MG63 (cell line): ENCODE measurements at regions not wholly inside any gene's neighbourhood (a gene's known extent, or its start where the extent isn't known, plus 50 kb on each side); places are given as distances from the start of the nearest gene placed in this dataset.

Experiments used
- DNase-seq: peaks from one replicate; pipeline ENCODE4 v3.0.0-alpha.2; 2020
- H3K27me3 ChIP-seq: fragments of 250-450 bp; sonication (Bioruptor Pico); 2 replicates; pipeline ENCODE4 v1.5.1; 2020; ENCODE audit warnings: mild to moderate bottlenecking, moderate library complexity
- H3K36me3 ChIP-seq: fragments of 250-450 bp; sonication (Bioruptor Pico); 2 replicates; pipeline ENCODE4 v1.5.1; 2020; ENCODE audit warnings: mild to moderate bottlenecking, moderate library complexity
- H3K4me3 ChIP-seq: fragments of 250-450 bp; sonication (Bioruptor Pico); 2 replicates; pipeline ENCODE4 v1.5.1; 2020; ENCODE audit warnings: mild to moderate bottlenecking, moderate library complexity
- H3K9me3 ChIP-seq: fragments of 250-450 bp; sonication (Bioruptor Pico); 2 replicates; pipeline ENCODE4 v1.5.1; 2020; ENCODE audit warnings: mild to moderate bottlenecking, moderate library complexity

DNA sequence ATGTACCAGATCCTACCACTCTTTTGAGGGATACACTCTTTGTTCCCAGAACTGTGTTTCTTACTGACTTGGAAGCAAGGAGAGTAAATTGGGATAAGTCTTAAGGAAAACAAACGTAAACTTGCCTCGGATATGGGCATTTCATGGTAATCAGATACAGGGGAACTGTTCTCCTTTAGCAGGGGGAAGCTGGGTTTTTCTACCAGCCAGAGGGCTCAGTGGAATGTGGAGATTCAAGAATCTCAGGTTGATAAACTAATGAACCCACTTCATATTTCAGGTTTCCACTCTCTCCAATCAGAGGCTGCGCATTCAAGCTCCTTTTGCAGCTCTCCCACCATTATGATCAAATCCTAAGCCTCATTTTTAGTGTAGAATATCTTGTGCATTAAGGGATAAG, 676.5 kb upstream of the FSHR start:
- no peak overlapping the region for H3K4me3 ChIP-seq
- no peaks in the 10 kb centered on the region for H3K9me3 ChIP-seq
- no peaks in the 10 kb centered on the region for H3K27me3 ChIP-seq
- DNase-seq = no peak
- no peaks in the 10 kb centered on the region for H3K36me3 ChIP-seq

GRCh38 chr2:49827366-49827765, 673.1 kb upstream of the FSHR start:
- Histone ChIP-seq H3K4me3 (no peak overlapping the region), H3K9me3 (no peaks in the 10 kb centered on the region), H3K27me3 (no peaks in the 10 kb centered on the region), H3K36me3 (no peaks in the 10 kb centered on the region)
- no peak for DNase-seq

DNA sequence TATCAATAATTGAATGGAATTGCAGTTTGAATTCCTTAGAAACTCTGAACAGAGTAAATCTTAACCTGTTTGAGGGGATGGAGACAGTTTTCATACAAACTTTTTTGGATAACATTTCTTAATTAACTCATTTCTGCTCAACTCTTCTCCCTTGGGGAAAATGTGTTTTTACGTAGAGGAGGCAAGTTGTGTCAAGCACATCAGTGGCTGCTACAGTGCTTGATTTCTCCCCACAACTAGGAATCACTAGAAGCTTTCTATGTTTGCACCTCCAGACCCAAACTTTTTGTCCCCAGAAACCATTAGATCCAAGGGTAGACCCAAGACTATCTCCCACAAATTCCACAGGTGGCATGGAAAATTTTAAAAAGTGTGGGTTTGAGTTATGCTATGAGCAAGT, 658.9 kb upstream of the FSHR start:
- DNase-seq = no peak
- Histone ChIP-seq H3K36me3 (no peaks in the 10 kb centered on the region), H3K27me3 (no peaks in the 10 kb centered on the region), H3K9me3 (no peaks in the 10 kb centered on the region), H3K4me3 (no peak overlapping the region)

DNA sequence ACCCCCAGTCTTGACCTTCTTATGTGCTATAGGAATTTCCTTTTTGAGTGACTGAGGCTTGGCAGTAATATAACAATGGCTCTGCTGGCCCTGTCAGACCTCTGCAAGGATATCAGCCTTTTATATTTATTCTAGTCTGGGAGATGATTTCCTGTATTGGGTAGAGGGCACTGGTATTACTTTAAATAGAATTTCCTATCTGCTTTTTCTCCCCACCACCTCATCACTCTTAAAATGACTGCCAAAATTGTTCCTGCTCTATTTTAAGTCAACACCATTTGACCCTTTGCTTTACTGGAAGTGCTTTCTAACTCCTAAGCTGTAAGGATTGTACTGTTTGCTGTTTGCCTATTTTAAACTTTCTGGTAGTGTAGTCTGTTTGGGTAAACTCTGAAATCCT, 658.4 kb upstream of the FSHR start:
- Histone ChIP-seq H3K4me3 (no peak overlapping the region), H3K36me3 (no peaks in the 10 kb centered on the region), H3K9me3 (no peaks in the 10 kb centered on the region), H3K27me3 (no peaks in the 10 kb centered on the region)
- DNase-seq = no peak

DNA sequence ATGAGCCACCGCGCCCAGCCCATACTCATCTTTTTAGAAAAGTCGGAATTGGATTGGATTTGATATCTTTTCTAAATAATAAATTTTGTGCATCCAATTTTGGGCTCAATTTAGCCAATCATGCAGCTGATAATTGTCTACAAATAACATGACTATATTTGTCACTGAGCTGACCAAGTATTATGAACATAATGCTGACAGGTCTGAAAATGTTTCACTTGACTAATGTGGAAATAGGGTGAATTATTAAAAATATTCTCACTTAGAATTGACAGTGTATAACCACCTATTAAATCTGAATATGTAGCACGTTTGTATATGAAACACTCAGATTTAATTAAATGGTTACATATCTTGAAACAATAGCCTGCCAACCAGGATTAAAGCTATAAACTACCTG, 657.2 kb upstream of the FSHR start:
- Histone ChIP-seq H3K36me3 (no peaks in the 10 kb centered on the region), H3K27me3 (no peaks in the 10 kb centered on the region), H3K9me3 (no peaks in the 10 kb centered on the region), H3K4me3 (no peak overlapping the region)
- no peak for DNase-seq

- no peaks in the 10 kb centered on the region for H3K27me3 ChIP-seq
- no peaks in the 10 kb centered on the region for H3K36me3 ChIP-seq
- no peak for DNase-seq
- no peak overlapping the region for H3K4me3 ChIP-seq
- no peaks in the 10 kb centered on the region for H3K9me3 ChIP-seq
Measured at GRCh38 chr2:49807689-49808088, 653.4 kb upstream of the FSHR start.

- DNase-seq = no peak
- H3K4me3 ChIP-seq = no peak overlapping the region
- no peaks in the 10 kb centered on the region for H3K27me3 ChIP-seq
- no peaks in the 10 kb centered on the region for H3K36me3 ChIP-seq
- H3K9me3 ChIP-seq = no peaks in the 10 kb centered on the region
Measured at GRCh38 chr2:49804111-49804510, 649.8 kb upstream of the FSHR start.

DNA sequence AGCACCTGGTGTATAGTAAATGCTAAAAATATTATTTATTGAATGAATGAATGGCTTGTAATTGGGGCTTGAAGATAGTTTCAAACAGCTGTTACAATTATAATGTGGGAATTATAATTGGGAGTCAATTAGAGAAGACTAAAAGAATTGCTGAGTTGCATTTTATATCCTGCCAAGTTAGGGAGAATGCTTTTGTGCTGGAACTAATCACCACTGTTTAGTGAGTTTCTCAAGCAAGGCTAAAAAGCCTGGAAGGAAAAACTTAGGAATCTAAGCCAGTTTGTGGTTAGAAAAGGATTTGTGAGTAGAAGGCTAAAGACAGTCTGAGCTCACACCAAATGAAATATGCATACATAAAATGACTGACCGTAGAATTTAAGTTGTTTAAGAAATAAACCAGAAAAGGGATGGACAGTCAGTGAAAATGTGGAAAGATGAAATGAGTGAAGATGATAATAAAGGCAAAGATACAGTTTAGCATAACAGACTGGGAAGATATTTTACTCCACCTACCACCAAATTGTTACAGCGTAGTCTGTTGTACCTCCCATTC, 647.7 kb upstream of the FSHR start:
- no peaks in the 10 kb centered on the region for H3K27me3 ChIP-seq
- H3K4me3 ChIP-seq = no peak overlapping the region
- no peak for DNase-seq
- no peaks in the 10 kb centered on the region for H3K36me3 ChIP-seq
- no peaks in the 10 kb centered on the region for H3K9me3 ChIP-seq

GRCh38 chr2:49798570-49798969, 644.3 kb upstream of the FSHR start:
- no peak for DNase-seq
- H3K27me3 ChIP-seq = no peaks in the 10 kb centered on the region
- no peak overlapping the region for H3K4me3 ChIP-seq
- H3K9me3 ChIP-seq = no peaks in the 10 kb centered on the region
- H3K36me3 ChIP-seq = no peaks in the 10 kb centered on the region

DNA sequence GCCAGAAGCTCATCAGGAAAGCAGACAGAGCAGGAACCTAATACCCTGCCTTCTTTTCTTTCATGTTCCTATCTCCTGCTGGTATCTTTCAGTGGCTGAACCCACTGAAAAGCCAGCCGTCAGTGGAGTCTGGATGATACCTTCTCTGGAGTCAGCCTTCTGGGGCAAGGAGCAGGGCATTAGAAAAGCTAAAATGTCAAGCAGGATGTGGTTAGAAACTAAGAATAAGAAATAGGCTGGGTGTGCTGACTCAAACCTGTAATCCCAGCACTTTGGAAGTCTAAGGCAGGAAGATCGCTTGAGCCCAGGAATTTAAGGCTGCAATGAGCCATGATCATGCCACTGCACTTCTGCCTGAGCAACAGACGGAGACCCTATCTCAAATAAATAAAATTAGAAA, 642.0 kb upstream of the FSHR start:
- Histone ChIP-seq H3K27me3 (no peaks in the 10 kb centered on the region), H3K36me3 (no peaks in the 10 kb centered on the region), H3K4me3 (no peak overlapping the region), H3K9me3 (no peaks in the 10 kb centered on the region)
- DNase-seq = no peak

DNA sequence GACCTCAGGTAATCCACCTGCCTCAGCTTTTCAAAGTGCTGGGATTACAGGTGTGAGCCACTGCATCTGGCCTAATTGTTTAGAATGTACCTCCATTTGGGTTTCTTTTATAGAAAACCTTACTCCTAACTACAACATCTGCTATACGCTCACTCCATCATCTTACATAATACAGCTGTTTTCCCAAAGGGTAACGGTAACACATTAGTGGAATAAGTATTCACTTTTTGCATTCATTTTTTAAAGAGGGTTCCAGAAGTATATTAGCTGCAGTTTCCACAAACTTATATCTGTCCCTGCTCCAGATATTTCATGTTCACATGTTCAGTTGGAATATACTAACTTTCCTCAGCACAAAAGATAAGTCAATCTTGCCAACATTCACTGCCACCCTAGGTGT, 640.1 kb upstream of the FSHR start:
- H3K27me3 ChIP-seq = no peaks in the 10 kb centered on the region
- no peaks in the 10 kb centered on the region for H3K9me3 ChIP-seq
- DNase-seq = no peak
- H3K4me3 ChIP-seq = no peak overlapping the region
- H3K36me3 ChIP-seq = no peaks in the 10 kb centered on the region

DNA sequence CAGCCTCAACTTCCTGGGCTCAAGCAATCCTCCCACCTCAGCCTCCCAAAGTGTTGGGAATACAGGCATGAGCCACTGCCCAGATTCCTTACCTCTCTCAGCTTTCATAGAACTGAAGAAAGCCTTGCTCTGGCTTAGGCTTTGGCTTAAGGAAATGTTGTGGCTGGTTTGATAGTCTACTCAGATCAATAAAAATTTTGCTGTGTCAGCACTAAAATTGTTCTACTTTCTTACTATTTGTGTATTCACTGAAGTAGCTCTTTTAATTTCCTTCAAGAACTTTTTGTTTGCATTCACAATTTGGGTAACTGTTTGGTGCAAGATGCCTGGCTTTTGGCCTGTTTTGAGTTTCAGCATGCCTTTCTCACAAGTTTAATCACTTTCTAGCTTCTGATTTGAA, 634.0 kb upstream of the FSHR start:
- Histone ChIP-seq H3K9me3 (no peaks in the 10 kb centered on the region), H3K27me3 (no peaks in the 10 kb centered on the region), H3K36me3 (no peaks in the 10 kb centered on the region)

DNA sequence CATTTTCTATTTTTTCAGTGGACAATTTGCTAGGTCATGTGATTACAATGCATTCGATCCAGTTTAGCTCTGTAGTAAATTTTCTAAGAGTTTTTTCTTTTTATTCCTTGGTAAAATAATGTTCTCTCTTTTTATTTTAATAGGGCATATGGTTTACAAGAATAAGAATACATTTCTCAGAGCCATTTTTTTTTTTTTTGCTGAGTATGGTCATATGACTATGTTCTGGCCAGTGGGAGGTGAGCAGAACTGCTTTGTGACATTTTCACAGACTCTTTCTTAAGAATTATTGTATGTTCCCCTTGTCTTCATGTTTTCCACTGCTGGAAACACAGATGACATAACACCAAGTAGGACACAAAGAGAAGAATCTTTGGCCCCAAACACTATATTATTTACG, 626.6 kb upstream of the FSHR start:
- no peaks in the 10 kb centered on the region for H3K27me3 ChIP-seq
- no peak overlapping the region for H3K4me3 ChIP-seq
- no peak for DNase-seq
- H3K9me3 ChIP-seq = no peaks in the 10 kb centered on the region
- H3K36me3 ChIP-seq = no peaks in the 10 kb centered on the region

More for the DNA sequence above, 634.0 kb upstream of the FSHR start:
- no peak overlapping the region for H3K4me3 ChIP-seq
- no peak for DNase-seq

GRCh38 chr2:49772299-49772970, 618.1 kb upstream of the FSHR start:
- H3K9me3 ChIP-seq = no peaks in the 10 kb centered on the region
- H3K36me3 ChIP-seq = no peaks in the 10 kb centered on the region
- no peaks in the 10 kb centered on the region for H3K27me3 ChIP-seq
- DNase-seq = no peak
- H3K4me3 ChIP-seq = no peak overlapping the region

- no peaks in the 10 kb centered on the region for H3K36me3 ChIP-seq
- H3K9me3 ChIP-seq = no peaks in the 10 kb centered on the region
- DNase-seq = peak; percentile 49
- no peak overlapping the region for H3K4me3 ChIP-seq
- no peaks in the 10 kb centered on the region for H3K27me3 ChIP-seq
Measured at GRCh38 chr2:49770919-49771318, 616.6 kb upstream of the FSHR start.

DNA sequence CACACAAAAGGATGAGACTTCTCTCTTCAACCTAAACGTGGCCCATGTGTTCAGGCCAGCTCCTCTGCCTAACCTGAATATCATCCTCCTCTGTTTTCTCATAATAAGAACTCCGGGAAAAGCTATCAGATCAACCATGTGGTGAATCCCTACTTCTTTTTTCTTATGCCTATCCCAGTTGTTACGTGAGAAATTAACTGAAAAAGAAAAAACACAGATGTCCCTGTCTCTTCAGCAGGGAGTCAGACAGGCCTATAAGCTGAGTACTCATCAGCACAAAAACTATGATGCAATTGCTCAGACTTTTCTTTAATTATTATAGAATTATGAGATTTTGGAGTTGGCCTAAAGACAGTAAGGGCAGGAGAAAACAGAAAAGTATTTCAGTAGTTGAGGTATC, 613.0 kb upstream of the FSHR start:
- Histone ChIP-seq H3K4me3 (no peak overlapping the region), H3K36me3 (no peaks in the 10 kb centered on the region), H3K9me3 (no peaks in the 10 kb centered on the region), H3K27me3 (no peaks in the 10 kb centered on the region)
- no peak for DNase-seq

DNA sequence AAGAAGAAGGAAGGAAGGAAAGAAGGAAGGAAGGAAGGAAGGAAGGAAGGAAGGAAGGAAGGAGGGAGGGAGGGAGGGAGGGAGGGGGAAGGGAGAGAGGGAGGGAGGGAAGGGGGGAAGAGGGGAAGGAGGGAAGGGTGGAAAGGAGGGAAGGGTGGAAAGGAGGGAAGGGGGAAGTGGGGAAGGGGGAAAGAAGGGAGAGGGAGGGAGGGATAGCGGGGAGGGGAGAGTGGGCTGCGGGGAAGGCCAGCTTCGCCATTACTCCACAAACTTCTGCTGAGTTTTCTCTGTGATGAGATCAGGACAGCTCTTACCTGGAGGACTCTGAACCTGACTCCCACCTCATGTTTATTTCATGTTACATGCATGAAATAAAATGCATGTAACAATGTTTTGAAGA, 601.5 kb upstream of the FSHR start:
- no peaks in the 10 kb centered on the region for H3K27me3 ChIP-seq
- H3K4me3 ChIP-seq = no peak overlapping the region
- H3K9me3 ChIP-seq = no peaks in the 10 kb centered on the region
- DNase-seq = no peak
- no peaks in the 10 kb centered on the region for H3K36me3 ChIP-seq

DNA sequence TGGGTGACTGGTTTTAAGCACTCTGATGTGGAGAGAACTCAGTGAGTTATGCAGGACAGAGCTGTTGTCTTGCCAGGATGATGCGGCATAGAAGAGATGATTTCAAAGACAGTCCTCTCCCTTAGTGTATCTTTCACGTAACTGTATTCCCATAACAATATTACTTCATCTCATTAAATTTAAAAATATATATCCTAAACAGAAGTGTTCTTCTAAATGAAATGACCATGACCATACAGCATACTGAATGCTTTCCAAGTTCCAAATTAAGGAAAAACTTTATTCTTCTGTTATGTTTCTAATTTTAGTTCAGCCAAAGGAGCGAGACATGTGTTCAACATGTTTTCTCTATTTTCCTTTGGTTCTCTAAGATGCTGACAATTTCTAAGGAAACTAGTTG, 600.1 kb upstream of the FSHR start:
- no peaks in the 10 kb centered on the region for H3K9me3 ChIP-seq
- no peak overlapping the region for H3K4me3 ChIP-seq
- no peaks in the 10 kb centered on the region for H3K27me3 ChIP-seq
- DNase-seq = no peak
- no peaks in the 10 kb centered on the region for H3K36me3 ChIP-seq
